SK-N-SH (cell line): ENCODE measurements at regions not wholly inside any gene's neighbourhood (a gene's known extent, or its start where the extent isn't known, plus 50 kb on each side); places are given as distances from the start of the nearest gene placed in this dataset.

Experiments
- CTCF ChIA-PET: fragments of 300-600, 350-600 bp; formaldehyde crosslinking; extraction: SDS; loops from one replicate; lab custom pipeline; 2021; lab: Yijun Ruan, JAX
- POLR2A ChIA-PET: fragments of 350-600 bp; sonication (Branson Sonifier 250); formaldehyde crosslinking; extraction: SDS; loops from one replicate; lab custom pipeline; 2020; ENCODE audit warnings: antibody characterized with exemption, inconsistent platforms; lab: Yijun Ruan, JAX
- DNase-seq: peaks from one replicate; pipeline ENCODE4 v3.0.0; 2012
- H2AFZ ChIP-seq: fragments of 200-600 bp; sonication (generic); 2 replicates; pipeline ENCODE4 v1.8.1; 2016; ENCODE audit warnings: antibody characterized with exemption, mild to moderate bottlenecking, low read depth
- H3F3A ChIP-seq: fragments of 200-600 bp; sonication (generic); replicated peaks from 2 replicates; pipeline ENCODE3; 2016; ENCODE audit warnings: antibody characterized with exemption, mild to moderate bottlenecking; ENCODE audit not compliant: insufficient read depth
- H3K27ac ChIP-seq, 2 experiments: fragments of 200-500 bp in 1 of 2; fragments of 200-600 bp in 1 of 2; sonication (Bioruptor generic) in 1 of 2; sonication (generic), shearing (Covaris generic) in 1 of 2; 2 replicates each; pipeline versions ENCODE4 v1.5.1 to v1.6.1; 2014 to 2016; ENCODE audit warnings: low read depth in 2 of 2, inconsistent platforms in 1 of 2, low read length in 1 of 2, mild to moderate bottlenecking in 1 of 2, mixed read lengths in 1 of 2
- H3K27me3 ChIP-seq: fragments of 200-600 bp; sonication (generic), shearing (Covaris generic); 2 replicates; pipeline ENCODE4 v1.6.1; 2016; ENCODE audit warnings: mixed run types; ENCODE audit not compliant: insufficient read depth
- H3K36me3 ChIP-seq, 2 experiments: fragments of 200-500 bp in 1 of 2; fragments of 200-600 bp in 1 of 2; sonication (Bioruptor generic) in 1 of 2; sonication (generic) in 1 of 2; replicated peaks in 1 of 2; 2 replicates each; pipeline versions ENCODE3 to v1.5.1; 2014 to 2016; ENCODE audit warnings: low read length in 1 of 2, mild to moderate bottlenecking in 1 of 2; ENCODE audit not compliant: insufficient read depth in 2 of 2, control insufficient read depth in 1 of 2
- H3K4me1 ChIP-seq, 2 experiments: fragments of 200-500 bp in 1 of 2; fragments of 200-600 bp in 1 of 2; sonication (Bioruptor generic) in 1 of 2; sonication (generic), shearing (Covaris generic) in 1 of 2; 2 replicates each; pipeline versions ENCODE4 v1.5.1 to v1.6.1; 2014 to 2016; ENCODE audit warnings: low read depth in 1 of 2, low read length in 1 of 2, mixed run types in 1 of 2; ENCODE audit not compliant: insufficient read depth in 2 of 2, control insufficient read depth in 1 of 2
- H3K4me2 ChIP-seq: fragments of 200-600 bp; sonication (generic), shearing (Covaris generic); 2 replicates; pipeline ENCODE4 v1.6.1; 2017; ENCODE audit warnings: mixed run types
- H3K4me3 ChIP-seq, 2 experiments: fragments of 200-500 bp in 1 of 2; fragments of 200-600 bp in 1 of 2; sonication (Bioruptor generic) in 1 of 2; sonication (generic), shearing (Covaris generic) in 1 of 2; 2 replicates each; pipeline versions ENCODE4 v1.5.1 to v1.8.1; 2014 to 2016; ENCODE audit warnings: low read depth in 2 of 2, inconsistent platforms in 1 of 2, low read length in 1 of 2, mild to moderate bottlenecking in 1 of 2, mixed read lengths in 1 of 2, moderate library complexity in 1 of 2
- H3K79me2 ChIP-seq: fragments of 200-600 bp; sonication (generic); 2 replicates; pipeline ENCODE4 v1.8.1; 2017; ENCODE audit warnings: mild to moderate bottlenecking; ENCODE audit not compliant: insufficient read depth
- H3K9ac ChIP-seq: fragments of 200-600 bp; sonication (generic); 2 replicates; pipeline ENCODE4 v1.6.1; 2017; ENCODE audit warnings: mixed run types
- H3K9me2 ChIP-seq: fragments of 200-600 bp; sonication (generic); 2 replicates; pipeline ENCODE4 v1.6.1; 2017; ENCODE audit warnings: mixed run types
- H3K9me3 ChIP-seq: fragments of 200-600 bp; sonication (generic); 2 replicates; pipeline ENCODE4 v1.6.1; 2017; ENCODE audit warnings: mixed run types, mild to moderate bottlenecking, moderate library complexity
- H4K20me1 ChIP-seq: fragments of 200-600 bp; sonication (generic); 2 replicates; pipeline ENCODE4 v1.6.1; 2017; ENCODE audit warnings: mild to moderate bottlenecking, mixed run types; ENCODE audit not compliant: insufficient read depth
- CHD2 ChIP-seq: fragments of 150-350 bp; IDR thresholded peaks from 2 replicates; pipeline ENCODE4 v1.6.1; 2018; ENCODE audit warnings: low read length; ENCODE audit not compliant: partially characterized antibody
- ELF1 ChIP-seq: IDR thresholded peaks from 2 replicates; pipeline ENCODE4 v1.4.0; 2012
- EP300 ChIP-seq, 2 experiments: IDR thresholded peaks; 2 replicates each; pipeline versions ENCODE4 v1.4.0 to v1.6.1; 2012; ENCODE audit warnings: borderline replicate concordance in 1 of 2, low read depth in 1 of 2, low read length in 1 of 2
- EZH2phosphoT487 ChIP-seq: fragments of 200-600 bp; sonication (generic); IDR thresholded peaks from 2 replicates; pipeline ENCODE4 v1.6.1; 2017; ENCODE audit warnings: low read depth, mixed run types, mild to moderate bottlenecking, antibody characterized with exemption, moderate library complexity, borderline replicate concordance
- FOSL2 ChIP-seq: IDR thresholded peaks from 2 replicates; pipeline ENCODE4 v1.4.0; 2012; ENCODE audit warnings: low read depth, mild to moderate bottlenecking, moderate library complexity, borderline replicate concordance
- FOXM1 ChIP-seq: IDR thresholded peaks from 2 replicates; pipeline ENCODE4 v1.4.0; 2012; ENCODE audit warnings: low read depth, mild to moderate bottlenecking
- GATA2 ChIP-seq: sonication (generic); formaldehyde crosslinking; IDR thresholded peaks from 2 replicates; pipeline ENCODE4 v1.5.0; 2020; ENCODE audit warnings: mild to moderate bottlenecking, missing genetic modification reagents
- JUND ChIP-seq: IDR thresholded peaks from 2 replicates; pipeline ENCODE4 v1.4.0; 2012
- MEF2A ChIP-seq: IDR thresholded peaks from 2 replicates; pipeline ENCODE4 v1.4.0; 2012; ENCODE audit warnings: low read depth, borderline replicate concordance
- NRF1 ChIP-seq: IDR thresholded peaks from 2 replicates; pipeline ENCODE4 v1.6.1; 2012; ENCODE audit warnings: low read depth, mild to moderate bottlenecking, low read length
- POLR2AphosphoS5 ChIP-seq: IDR thresholded peaks from 2 replicates; pipeline ENCODE4 v1.6.1; 2012; ENCODE audit warnings: low read depth, low read length
- RAD21 ChIP-seq: IDR thresholded peaks from 2 replicates; pipeline ENCODE4 v1.6.1; 2012; ENCODE audit warnings: mild to moderate bottlenecking, low read length
- REST ChIP-seq: IDR thresholded peaks from 2 replicates; pipeline ENCODE4 v1.6.1; 2012; ENCODE audit warnings: mild to moderate bottlenecking, low read depth, low read length, moderate library complexity
- RFX5 ChIP-seq: IDR thresholded peaks from 2 replicates; pipeline ENCODE4 v1.6.1; 2012; ENCODE audit warnings: mild to moderate bottlenecking, improper control_type of control experiment, low read length
- SIN3A ChIP-seq: IDR thresholded peaks from 2 replicates; pipeline ENCODE4 v1.6.1; 2012; ENCODE audit warnings: low read depth, mild to moderate bottlenecking, low read length, moderate library complexity, borderline replicate concordance
- TAF1 ChIP-seq: IDR thresholded peaks from 2 replicates; pipeline ENCODE4 v1.6.1; 2012; ENCODE audit warnings: low read depth, mild to moderate bottlenecking, low read length, moderate library complexity, borderline replicate concordance
- TEAD4 ChIP-seq: IDR thresholded peaks from 2 replicates; pipeline ENCODE4 v1.4.0; 2012; ENCODE audit warnings: mild to moderate bottlenecking, borderline replicate concordance; ENCODE audit not compliant: insufficient read depth
- YY1 ChIP-seq: IDR thresholded peaks from 2 replicates; pipeline ENCODE4 v1.4.0; 2012; ENCODE audit warnings: low read depth, mild to moderate bottlenecking
- WGBS: methylation state at CpG from one replicate; pipeline ENCODE4 v1.1.6; 2017; ENCODE audit warnings: low lambda C conversion rate; 5-methylcytosine and 5-hydroxymethylcytosine counted together

DNA sequence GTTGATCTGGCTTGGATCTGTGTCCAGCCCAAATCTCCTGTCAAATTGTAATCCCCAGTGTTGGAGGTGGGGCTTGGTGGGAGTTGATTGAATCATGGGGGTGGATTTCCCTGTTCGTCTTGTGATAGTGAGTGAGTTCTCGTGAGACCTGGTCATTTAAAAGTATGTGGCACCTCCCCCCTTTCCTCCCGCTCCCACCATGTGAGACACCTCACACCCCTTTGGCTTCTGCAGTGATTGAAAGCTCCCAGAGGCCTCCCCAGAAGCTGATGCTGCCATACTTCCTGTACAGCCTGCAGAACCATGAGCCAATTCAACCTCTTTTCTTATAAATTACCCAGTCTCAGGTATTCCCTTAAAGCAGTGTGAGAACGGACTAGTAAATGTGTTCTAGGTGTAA is 117.3 kb upstream of the PTCH1 start:
- Histone ChIP-seq H3F3A (no peaks in the 10 kb centered on the region), H2AFZ (no peak overlapping the region)
- POLR2A ChIA-PET = no interaction called here

DNA sequence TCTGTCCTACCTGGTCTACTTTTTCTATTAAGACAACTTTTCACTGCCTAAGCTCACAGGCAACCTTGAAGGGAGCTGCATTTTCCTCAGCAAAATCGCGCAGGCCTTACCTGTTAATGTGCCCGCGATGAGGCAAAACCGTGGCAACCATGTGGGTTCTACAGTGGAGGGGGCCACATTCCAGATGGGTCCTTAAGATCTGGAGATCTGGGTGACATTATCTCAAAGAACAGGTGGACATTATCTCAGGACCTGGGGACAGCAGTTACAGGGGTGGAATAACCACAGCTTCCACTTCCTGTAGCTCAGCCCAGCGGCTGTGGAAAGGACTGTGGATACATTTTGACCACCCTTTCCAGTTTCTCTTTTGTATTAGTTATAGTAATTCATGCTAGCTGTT is 112.8 kb upstream of the PTCH1 start:
- CTCF ChIA-PET = interaction anchor here (1.3 to 1.4 kb wide), 2 partner anchors 13 to 14 kb away, joined by 3 to 5 read pairs; no protein-coding TSS in a partner anchor
- WGBS = 77% methylated on average over 6 of the region's 6 CpGs
- Histone ChIP-seq H3F3A (no peaks in the 10 kb centered on the region), H3K9me2 (no peaks in the 10 kb centered on the region), H3K27me3 (no peaks in the 10 kb centered on the region), H3K27ac (no peak overlapping the region), H4K20me1 (no peaks in the 10 kb centered on the region), H3K4me2 (no peak overlapping the region), H3K9me3 (no peaks in the 10 kb centered on the region; the same call in 1 of the 2 replicates), H3K36me3 (no peaks in the 10 kb centered on the region), H2AFZ (no peak overlapping the region), H3K4me3 (no peak overlapping the region), H3K4me1 (peaks cover 0 to 3% of the 10 kb centered on the region in 2 experiments; a peak in 1 of 4 replicates), H3K9ac (no peak overlapping the region), H3K79me2 (no peaks in the 10 kb centered on the region)
- POLR2A ChIA-PET = no interaction called here
- DNase-seq = no peak
- TF ChIP-seq FOXM1 (no peak), EZH2phosphoT487 (no peak), MEF2A (no peak), NRF1 (no peak), POLR2AphosphoS5 (no peak), EP300 (IDR thresholded peaks at IDR 0.05; ENCODE audit: borderline replicate concordance in 1 of 2, low read depth in 1 of 2, low read length in 1 of 2) (no peak), TEAD4 (no peak), FOSL2 (no peak), RFX5 (no peak), YY1 (no peak), CHD2 (no peak), JUND (no peak)

More for the DNA sequence above, 117.3 kb upstream of the PTCH1 start:
- no peaks in the 10 kb centered on the region for H3K79me2 ChIP-seq
- CTCF ChIA-PET = no interaction called here
- TF ChIP-seq ELF1 = no peak
- no peak for TF ChIP-seq JUND
- no peak for TF ChIP-seq FOXM1
- TF ChIP-seq SIN3A = no peak
- TF ChIP-seq CHD2 = no peak
- no peak for TF ChIP-seq TAF1
- TF ChIP-seq GATA2 (CRISPR knock-in tag) = no peak
- TF ChIP-seq RAD21 = no peak
- TF ChIP-seq REST = no peak
- H3K9ac ChIP-seq = no peak overlapping the region
- no peaks in the 10 kb centered on the region for H4K20me1 ChIP-seq
- no peaks in the 10 kb centered on the region for H3K9me2 ChIP-seq
- 60% methylated on average over 4 of the region's 4 CpGs for WGBS
- H3K27me3 ChIP-seq = no peaks in the 10 kb centered on the region
- H3K9me3 ChIP-seq = no peaks in the 10 kb centered on the region
- H3K36me3 ChIP-seq = no peaks in the 10 kb centered on the region
- no peak overlapping the region for H3K27ac ChIP-seq
- no peak overlapping the region for H3K4me3 ChIP-seq
- DNase-seq = no peak
- H3K4me2 ChIP-seq = no peak overlapping the region
- peaks cover 0 to 5% of the 10 kb centered on the region in 2 experiments; a peak in 1 of 4 replicates for H3K4me1 ChIP-seq
